ENCODE measurements at regions not wholly inside any gene's neighbourhood (a gene's known extent, or its start where the extent isn't known, plus 50 kb on each side); places are given as distances from the start of the nearest gene placed in this dataset.

DNA sequence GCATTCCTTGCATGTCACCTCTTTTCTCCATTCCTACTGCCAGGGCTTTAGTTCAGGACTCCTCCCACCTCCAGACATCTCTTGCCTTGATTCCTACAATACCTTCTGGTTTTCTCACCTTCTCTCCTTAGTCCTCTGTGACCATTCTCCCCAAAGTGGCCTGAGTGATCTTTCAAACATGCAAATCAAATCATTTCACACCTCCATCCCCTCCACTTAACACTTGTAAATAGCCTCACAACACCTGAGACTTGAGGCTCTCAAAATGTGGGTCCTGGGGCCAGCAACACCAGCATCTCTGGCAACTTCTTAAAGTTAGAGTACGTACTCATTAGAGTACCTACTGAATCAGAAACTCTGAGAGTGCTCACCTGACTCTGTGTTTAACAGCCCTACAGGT lies 68.4 kb downstream of the RTL9 start:
- H3K4me1 ChIP-seq: no peaks in the 10 kb centered on the region
- no peaks in the 10 kb centered on the region for H3K9me3 ChIP-seq
- intact Hi-C loops (cut with DNase I): no loop called here
- no peaks in the 10 kb centered on the region for H3K36me3 ChIP-seq
- H3K27ac ChIP-seq: no peak overlapping the region
- no peaks in the 10 kb centered on the region for H3K27me3 ChIP-seq
- DNase-seq (ENCODE audit: low spot score in 2 of 2): no peak
- no peak overlapping the region for H3K4me3 ChIP-seq
- TF ChIP-seq, protein P1, sequence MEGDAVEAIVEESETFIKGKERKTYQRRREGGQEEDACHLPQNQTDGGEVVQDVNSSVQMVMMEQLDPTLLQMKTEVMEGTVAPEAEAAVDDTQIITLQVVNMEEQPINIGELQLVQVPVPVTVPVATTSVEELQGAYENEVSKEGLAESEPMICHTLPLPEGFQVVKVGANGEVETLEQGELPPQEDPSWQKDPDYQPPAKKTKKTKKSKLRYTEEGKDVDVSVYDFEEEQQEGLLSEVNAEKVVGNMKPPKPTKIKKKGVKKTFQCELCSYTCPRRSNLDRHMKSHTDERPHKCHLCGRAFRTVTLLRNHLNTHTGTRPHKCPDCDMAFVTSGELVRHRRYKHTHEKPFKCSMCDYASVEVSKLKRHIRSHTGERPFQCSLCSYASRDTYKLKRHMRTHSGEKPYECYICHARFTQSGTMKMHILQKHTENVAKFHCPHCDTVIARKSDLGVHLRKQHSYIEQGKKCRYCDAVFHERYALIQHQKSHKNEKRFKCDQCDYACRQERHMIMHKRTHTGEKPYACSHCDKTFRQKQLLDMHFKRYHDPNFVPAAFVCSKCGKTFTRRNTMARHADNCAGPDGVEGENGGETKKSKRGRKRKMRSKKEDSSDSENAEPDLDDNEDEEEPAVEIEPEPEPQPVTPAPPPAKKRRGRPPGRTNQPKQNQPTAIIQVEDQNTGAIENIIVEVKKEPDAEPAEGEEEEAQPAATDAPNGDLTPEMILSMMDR (IDR thresholded peaks at IDR 0.05): no peak

DNA sequence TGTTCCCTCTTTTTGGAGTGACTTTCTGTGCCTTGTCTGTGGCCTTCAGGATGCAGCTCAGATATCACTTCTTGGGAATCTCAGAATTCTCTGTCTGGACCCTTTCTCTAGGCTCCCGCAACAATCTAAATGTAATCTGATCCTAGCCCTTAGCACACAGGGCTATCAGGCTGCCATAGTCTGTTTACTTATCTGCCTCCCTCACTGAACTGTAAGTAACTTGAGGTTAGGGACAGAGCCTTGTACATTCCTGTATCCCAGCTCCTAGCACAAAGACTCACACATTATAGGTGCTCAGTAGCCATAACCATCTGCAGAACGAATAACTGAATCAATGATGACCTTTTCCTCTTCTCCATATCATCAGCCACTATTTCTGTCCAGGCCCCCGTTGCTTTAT lies 69.5 kb downstream of the RTL9 start:
- H3K4me3 ChIP-seq: no peak overlapping the region
- intact Hi-C loops (cut with DNase I): no loop called here
- H3K4me1 ChIP-seq: no peaks in the 10 kb centered on the region
- TF ChIP-seq, protein P1 (IDR thresholded peaks at IDR 0.05): no peak
- no peak for DNase-seq (ENCODE audit: low spot score in 2 of 2)
- no peaks in the 10 kb centered on the region for H3K36me3 ChIP-seq
- H3K27ac ChIP-seq: no peak overlapping the region
- no peaks in the 10 kb centered on the region for H3K27me3 ChIP-seq
- H3K9me3 ChIP-seq: no peaks in the 10 kb centered on the region

DNA sequence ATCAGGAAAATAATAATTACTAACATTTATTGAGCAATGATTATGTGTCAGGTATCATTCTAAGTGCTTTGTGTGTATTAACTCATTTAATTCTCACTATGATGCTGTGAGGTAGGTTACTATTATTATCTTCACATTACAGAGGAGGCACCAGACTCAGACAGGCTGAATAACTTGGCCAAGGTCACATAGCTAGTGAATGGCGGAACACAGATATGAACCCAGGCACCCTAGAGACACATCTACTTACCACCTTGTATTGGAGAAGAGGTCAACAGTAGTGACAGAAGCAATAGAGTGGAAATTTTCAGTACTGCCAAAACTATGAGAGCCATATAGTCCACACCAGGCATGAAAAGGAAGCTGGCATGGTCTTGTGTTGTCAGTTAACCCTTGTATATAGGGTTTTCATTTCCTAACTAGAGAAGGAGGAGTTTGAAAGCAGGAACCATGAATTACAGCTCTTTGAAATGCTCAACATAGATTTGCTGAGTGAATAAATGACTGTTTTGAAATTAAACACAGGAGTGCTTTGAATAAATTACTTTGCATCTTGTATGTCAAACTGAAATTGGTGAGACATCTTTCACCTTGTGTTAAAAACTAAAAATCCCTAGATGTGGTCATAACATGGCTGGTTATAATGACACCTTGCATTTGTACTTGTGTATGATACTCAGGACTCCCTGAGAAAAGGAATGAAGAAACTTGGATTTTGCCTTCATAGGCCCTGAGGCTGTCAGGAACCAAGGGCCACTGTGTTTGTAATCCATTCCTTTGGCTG lies 71.8 kb downstream of the RTL9 start:
- intact Hi-C loops (cut with DNase I): no loop called here
- H3K4me3 ChIP-seq: no peak overlapping the region
- no peaks in the 10 kb centered on the region for H3K36me3 ChIP-seq
- no peaks in the 10 kb centered on the region for H3K9me3 ChIP-seq
- no peak for DNase-seq (ENCODE audit: low spot score in 2 of 2)
- no peaks in the 10 kb centered on the region for H3K27me3 ChIP-seq
- H3K27ac ChIP-seq: no peak overlapping the region
- TF ChIP-seq, protein P1 (IDR thresholded peaks at IDR 0.05): no peak
- no peaks in the 10 kb centered on the region for H3K4me1 ChIP-seq

DNA sequence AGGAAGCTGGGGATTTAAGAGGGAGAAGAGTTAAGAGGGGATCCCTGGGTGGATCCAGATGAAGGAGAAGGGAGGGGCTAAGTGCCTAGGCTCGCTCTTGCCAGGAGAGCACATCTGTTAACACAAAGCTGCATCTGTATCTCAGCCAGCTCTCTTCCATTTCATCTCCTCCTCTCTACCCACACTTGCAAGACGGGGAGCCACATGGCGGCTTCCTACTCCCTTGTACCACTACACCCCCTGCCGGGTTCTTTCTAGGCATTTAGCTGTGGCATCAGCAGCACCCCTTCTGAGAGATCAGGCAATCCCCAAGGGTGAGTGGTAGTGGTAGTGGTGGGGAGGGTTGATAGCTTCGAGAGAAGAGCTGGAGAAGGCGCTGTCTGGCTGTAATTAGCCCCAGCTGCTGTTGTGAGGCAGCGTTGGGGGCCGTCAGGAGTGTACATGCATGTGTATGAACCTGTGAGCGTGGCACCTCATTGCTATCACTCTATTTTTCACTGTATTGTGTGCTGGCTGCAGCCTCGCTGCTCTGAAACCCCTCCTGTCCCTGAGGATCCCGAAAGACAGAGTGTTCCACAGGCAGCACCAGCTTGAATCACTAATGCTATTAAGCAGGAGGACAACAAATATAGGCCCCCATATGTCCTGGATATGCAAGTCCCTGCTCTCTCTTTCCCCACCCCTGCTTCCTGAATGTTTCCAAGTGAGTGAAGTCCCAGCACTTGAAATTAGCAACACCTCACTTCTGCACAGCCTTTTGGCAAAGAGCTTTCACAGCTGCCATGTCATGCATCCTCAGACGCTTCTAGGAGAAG lies 73.7 kb downstream of the RTL9 start:
- Histone ChIP-seq H3K9me3 (no peaks in the 10 kb centered on the region), H3K27me3 (no peaks in the 10 kb centered on the region), H3K36me3 (no peaks in the 10 kb centered on the region), H3K4me1 (no peaks in the 10 kb centered on the region), H3K27ac (no peak overlapping the region), H3K4me3 (no peak overlapping the region)
- TF ChIP-seq, protein P1 (IDR thresholded peaks at IDR 0.05): no peak
- intact Hi-C loops (cut with DNase I): no loop called here
- DNase-seq (ENCODE audit: low spot score in 2 of 2): no peak

DNA sequence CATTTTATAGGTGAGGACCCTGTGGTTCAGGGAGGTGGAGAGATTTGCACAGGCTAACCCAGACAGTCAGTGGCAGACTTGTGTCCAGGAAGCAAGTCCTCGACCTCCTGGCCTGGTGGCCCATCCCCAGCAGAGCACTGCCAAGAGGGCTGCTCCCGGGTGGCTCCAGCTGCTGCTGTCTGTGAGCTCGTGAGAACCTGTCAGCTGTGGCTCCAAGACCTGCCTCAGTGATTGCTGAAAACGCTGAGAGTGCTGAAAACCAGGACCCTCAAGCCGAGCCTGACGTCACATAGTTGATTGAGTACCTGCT lies 74.2 kb downstream of the RTL9 start:
- no peaks in the 10 kb centered on the region for H3K9me3 ChIP-seq
- no peaks in the 10 kb centered on the region for H3K27me3 ChIP-seq
- intact Hi-C loops (cut with DNase I): no loop called here
- TF ChIP-seq, protein P1 (IDR thresholded peaks at IDR 0.05): no peak
- H3K4me3 ChIP-seq: no peak overlapping the region
- DNase-seq (ENCODE audit: low spot score in 2 of 2): no peak
- H3K4me1 ChIP-seq: no peaks in the 10 kb centered on the region
- H3K36me3 ChIP-seq: no peaks in the 10 kb centered on the region
- no peak overlapping the region for H3K27ac ChIP-seq
